H1 (cell line): ENCODE measurements at regions not wholly inside any gene's neighbourhood (a gene's known extent, or its start where the extent isn't known, plus 50 kb on each side); places are given as distances from the start of the nearest gene placed in this dataset.

Experiments
- BRCA1 ChIP-seq: IDR thresholded peaks from 2 replicates; pipeline ENCODE4 v1.6.1; 2012; ENCODE audit warnings: low read depth, low read length, improper control_type of control experiment
- GABPA ChIP-seq: IDR thresholded peaks from 2 replicates; pipeline ENCODE4 v1.6.1; 2011; ENCODE audit warnings: mild to moderate bottlenecking, low read length, moderate library complexity, borderline replicate concordance; ENCODE audit not compliant: insufficient read depth
- HDAC6 ChIP-seq: IDR thresholded peaks from one replicate; pipeline ENCODE4 v1.7.1; 2012; ENCODE audit warnings: low read depth, mild to moderate bottlenecking, inconsistent platforms, low read length, moderate library complexity
- JUND ChIP-seq: IDR thresholded peaks from 2 replicates; pipeline ENCODE4 v1.6.1; 2011; ENCODE audit warnings: mild to moderate bottlenecking, improper control_type of control experiment, low read length
- POLR2A ChIP-seq, 2 experiments: IDR thresholded peaks; 1 replicate in 1 of 2; 2 replicates in 1 of 2; pipeline ENCODE4 v1.6.1; 2011; ENCODE audit warnings: low read depth in 2 of 2, low read length in 2 of 2, mild to moderate bottlenecking in 2 of 2; ENCODE audit errors: control extremely low read depth in 1 of 2

DNA sequence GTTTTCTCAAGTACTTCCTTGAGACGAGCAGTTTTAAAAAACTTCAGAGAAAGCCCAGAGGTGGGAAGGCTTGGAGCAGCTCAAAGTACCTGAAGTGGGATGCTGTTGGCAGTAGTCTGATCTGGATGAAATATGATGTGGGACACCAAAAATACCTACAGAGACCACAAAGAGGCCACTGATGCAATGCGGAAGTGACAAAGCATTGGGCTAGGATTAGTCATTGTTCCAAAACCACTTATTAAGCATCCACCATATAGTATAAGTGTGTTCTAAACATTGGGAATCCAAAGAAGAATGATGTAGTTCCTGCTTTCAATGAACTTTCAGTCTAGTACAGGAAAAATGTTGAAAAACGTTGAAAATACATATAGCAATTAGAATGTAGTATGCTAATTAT, 386.1 kb upstream of the CNKSR2 start (continued):
- TF ChIP-seq GABPA (no peak), HDAC6 (no peak), BRCA1 (no peak), POLR2A (IDR thresholded peaks at IDR 0.05; ENCODE audit: control extremely low read depth in 1 of 2, low read depth in 2 of 2, low read length in 2 of 2) (no peak), JUND (no peak)
- TF ChIP-seq, all 59 proteins: peak for 0
